ENCODE measurements at regions not wholly inside any gene's neighbourhood (a gene's known extent, or its start where the extent isn't known, plus 50 kb on each side); places are given as distances from the start of the nearest gene placed in this dataset.

- ChIA-PET POLR2A (no interaction called here), CTCF (no interaction called here)
These were observed 146.9 kb downstream of the RWDD3 start for GRCh38 chr1:95380909-95381308.

GRCh38 chr1:95382000-95382786, 148.2 kb downstream of the RWDD3 start:
- ChIA-PET CTCF (no interaction called here), POLR2A (no interaction called here)
- no peak for DNase-seq (ENCODE audit: extremely low spot score)
- TF ChIP-seq, protein P1, sequence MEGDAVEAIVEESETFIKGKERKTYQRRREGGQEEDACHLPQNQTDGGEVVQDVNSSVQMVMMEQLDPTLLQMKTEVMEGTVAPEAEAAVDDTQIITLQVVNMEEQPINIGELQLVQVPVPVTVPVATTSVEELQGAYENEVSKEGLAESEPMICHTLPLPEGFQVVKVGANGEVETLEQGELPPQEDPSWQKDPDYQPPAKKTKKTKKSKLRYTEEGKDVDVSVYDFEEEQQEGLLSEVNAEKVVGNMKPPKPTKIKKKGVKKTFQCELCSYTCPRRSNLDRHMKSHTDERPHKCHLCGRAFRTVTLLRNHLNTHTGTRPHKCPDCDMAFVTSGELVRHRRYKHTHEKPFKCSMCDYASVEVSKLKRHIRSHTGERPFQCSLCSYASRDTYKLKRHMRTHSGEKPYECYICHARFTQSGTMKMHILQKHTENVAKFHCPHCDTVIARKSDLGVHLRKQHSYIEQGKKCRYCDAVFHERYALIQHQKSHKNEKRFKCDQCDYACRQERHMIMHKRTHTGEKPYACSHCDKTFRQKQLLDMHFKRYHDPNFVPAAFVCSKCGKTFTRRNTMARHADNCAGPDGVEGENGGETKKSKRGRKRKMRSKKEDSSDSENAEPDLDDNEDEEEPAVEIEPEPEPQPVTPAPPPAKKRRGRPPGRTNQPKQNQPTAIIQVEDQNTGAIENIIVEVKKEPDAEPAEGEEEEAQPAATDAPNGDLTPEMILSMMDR (IDR thresholded peaks at IDR 0.05; ENCODE audit: control extremely low read depth, extremely low read depth, low read depth, missing control alignments), result no peak

More at GRCh38 chr1:95380909-95381308, 146.9 kb downstream of the RWDD3 start:
- DNase-seq (ENCODE audit: extremely low spot score), result no peak
- TF ChIP-seq, protein P1 (IDR thresholded peaks at IDR 0.05; ENCODE audit: control extremely low read depth, extremely low read depth, low read depth, missing control alignments), result no peak

GRCh38 chr1:95383111-95383510, 149.1 kb downstream of the RWDD3 start:
- TF ChIP-seq, protein P1 (IDR thresholded peaks at IDR 0.05; ENCODE audit: control extremely low read depth, extremely low read depth, low read depth, missing control alignments), result no peak
- CTCF ChIA-PET, result no interaction called here
- POLR2A ChIA-PET, result no interaction called here
- DNase-seq (ENCODE audit: extremely low spot score), result no peak

- TF ChIP-seq, protein P1 (IDR thresholded peaks at IDR 0.05; ENCODE audit: control extremely low read depth, extremely low read depth, low read depth, missing control alignments), result no peak
- POLR2A ChIA-PET, result no interaction called here
- CTCF ChIA-PET, result interaction anchor here (0.9 kb wide), 1 partner anchor 10 kb away, joined by 3 read pairs; no protein-coding TSS in a partner anchor
- DNase-seq (ENCODE audit: extremely low spot score), result no peak
These were observed 150.6 kb downstream of the RWDD3 start for GRCh38 chr1:95384567-95384966.

GRCh38 chr1:95386371-95386770, 152.4 kb downstream of the RWDD3 start:
- ChIA-PET POLR2A (no interaction called here), CTCF (no interaction called here)
- no peak for DNase-seq (ENCODE audit: extremely low spot score)
- TF ChIP-seq, protein P1 (IDR thresholded peaks at IDR 0.05; ENCODE audit: control extremely low read depth, extremely low read depth, low read depth, missing control alignments), result no peak

DNA sequence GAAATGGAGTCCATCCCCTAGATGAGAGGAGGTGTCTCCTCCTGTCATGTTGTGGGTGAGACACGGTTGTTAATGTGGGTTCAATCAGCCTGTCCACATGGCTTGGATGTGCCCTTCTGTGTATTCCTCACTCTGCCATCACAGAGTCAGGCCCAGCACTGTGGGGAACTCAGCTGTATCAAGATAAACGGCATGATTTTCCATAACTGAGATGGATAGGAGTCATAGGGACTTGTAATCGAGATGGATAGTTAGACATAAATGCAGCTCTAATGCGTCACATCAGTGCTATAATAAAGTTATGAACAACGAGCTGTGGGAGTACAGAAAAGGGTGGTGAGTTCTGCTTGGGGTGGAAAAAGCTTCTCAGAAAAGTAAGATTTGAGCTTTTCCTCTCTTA, 152.9 kb downstream of the RWDD3 start:
- ChIA-PET POLR2A (no interaction called here), CTCF (no interaction called here)
- no peak for DNase-seq (ENCODE audit: extremely low spot score)
- TF ChIP-seq, protein P1 (IDR thresholded peaks at IDR 0.05; ENCODE audit: control extremely low read depth, extremely low read depth, low read depth, missing control alignments), result no peak

Data from GM10248 (cell line).